ENCODE measurements at regions not wholly inside any gene's neighbourhood (a gene's known extent, or its start where the extent isn't known, plus 50 kb on each side); places are given as distances from the start of the nearest gene placed in this dataset.

DNA sequence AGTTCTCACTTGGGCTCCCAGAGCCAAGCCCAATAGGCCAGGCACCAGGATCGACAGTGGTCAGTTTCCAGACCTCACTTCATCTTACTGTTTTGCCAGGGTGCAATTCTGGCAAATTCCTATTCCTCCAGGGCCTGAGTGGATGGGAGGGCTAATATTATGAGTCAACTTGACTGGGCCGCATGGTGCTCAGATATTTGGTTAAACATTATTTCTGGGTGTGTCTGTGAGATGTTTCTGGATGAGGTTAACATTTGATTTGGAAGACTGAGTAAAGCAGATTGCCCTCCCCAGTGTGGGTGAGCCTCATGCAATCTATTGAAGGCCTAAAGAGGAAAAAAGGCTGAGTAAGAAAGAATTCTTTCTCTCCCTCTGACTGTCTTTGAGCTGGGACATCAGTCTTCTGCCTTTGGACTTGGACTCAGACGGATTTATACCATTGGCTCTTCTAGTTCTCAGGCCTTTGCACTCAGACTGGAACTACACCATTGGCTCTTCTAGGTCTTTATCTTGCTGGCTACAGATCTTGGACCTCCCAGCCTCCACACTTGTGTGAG lies 132.9 kb upstream of the ZBED5 start (continued):
- TF ChIP-seq, protein P1, sequence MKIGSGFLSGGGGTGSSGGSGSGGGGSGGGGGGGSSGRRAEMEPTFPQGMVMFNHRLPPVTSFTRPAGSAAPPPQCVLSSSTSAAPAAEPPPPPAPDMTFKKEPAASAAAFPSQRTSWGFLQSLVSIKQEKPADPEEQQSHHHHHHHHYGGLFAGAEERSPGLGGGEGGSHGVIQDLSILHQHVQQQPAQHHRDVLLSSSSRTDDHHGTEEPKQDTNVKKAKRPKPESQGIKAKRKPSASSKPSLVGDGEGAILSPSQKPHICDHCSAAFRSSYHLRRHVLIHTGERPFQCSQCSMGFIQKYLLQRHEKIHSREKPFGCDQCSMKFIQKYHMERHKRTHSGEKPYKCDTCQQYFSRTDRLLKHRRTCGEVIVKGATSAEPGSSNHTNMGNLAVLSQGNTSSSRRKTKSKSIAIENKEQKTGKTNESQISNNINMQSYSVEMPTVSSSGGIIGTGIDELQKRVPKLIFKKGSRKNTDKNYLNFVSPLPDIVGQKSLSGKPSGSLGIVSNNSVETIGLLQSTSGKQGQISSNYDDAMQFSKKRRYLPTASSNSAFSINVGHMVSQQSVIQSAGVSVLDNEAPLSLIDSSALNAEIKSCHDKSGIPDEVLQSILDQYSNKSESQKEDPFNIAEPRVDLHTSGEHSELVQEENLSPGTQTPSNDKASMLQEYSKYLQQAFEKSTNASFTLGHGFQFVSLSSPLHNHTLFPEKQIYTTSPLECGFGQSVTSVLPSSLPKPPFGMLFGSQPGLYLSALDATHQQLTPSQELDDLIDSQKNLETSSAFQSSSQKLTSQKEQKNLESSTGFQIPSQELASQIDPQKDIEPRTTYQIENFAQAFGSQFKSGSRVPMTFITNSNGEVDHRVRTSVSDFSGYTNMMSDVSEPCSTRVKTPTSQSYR (CRISPR knock-in tag; IDR thresholded peaks at IDR 0.05): no peak
- TF ChIP-seq, protein P2, sequence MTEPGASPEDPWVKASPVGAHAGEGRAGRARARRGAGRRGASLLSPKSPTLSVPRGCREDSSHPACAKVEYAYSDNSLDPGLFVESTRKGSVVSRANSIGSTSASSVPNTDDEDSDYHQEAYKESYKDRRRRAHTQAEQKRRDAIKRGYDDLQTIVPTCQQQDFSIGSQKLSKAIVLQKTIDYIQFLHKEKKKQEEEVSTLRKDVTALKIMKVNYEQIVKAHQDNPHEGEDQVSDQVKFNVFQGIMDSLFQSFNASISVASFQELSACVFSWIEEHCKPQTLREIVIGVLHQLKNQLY (CRISPR knock-in tag; IDR thresholded peaks at IDR 0.05): no peak
- TF ChIP-seq, protein P3, sequence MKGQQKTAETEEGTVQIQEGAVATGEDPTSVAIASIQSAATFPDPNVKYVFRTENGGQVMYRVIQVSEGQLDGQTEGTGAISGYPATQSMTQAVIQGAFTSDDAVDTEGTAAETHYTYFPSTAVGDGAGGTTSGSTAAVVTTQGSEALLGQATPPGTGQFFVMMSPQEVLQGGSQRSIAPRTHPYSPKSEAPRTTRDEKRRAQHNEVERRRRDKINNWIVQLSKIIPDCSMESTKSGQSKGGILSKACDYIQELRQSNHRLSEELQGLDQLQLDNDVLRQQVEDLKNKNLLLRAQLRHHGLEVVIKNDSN (CRISPR knock-in tag; IDR thresholded peaks at IDR 0.05): no peak
- TF ChIP-seq, protein P4, sequence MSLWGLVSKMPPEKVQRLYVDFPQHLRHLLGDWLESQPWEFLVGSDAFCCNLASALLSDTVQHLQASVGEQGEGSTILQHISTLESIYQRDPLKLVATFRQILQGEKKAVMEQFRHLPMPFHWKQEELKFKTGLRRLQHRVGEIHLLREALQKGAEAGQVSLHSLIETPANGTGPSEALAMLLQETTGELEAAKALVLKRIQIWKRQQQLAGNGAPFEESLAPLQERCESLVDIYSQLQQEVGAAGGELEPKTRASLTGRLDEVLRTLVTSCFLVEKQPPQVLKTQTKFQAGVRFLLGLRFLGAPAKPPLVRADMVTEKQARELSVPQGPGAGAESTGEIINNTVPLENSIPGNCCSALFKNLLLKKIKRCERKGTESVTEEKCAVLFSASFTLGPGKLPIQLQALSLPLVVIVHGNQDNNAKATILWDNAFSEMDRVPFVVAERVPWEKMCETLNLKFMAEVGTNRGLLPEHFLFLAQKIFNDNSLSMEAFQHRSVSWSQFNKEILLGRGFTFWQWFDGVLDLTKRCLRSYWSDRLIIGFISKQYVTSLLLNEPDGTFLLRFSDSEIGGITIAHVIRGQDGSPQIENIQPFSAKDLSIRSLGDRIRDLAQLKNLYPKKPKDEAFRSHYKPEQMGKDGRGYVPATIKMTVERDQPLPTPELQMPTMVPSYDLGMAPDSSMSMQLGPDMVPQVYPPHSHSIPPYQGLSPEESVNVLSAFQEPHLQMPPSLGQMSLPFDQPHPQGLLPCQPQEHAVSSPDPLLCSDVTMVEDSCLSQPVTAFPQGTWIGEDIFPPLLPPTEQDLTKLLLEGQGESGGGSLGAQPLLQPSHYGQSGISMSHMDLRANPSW (CRISPR knock-in tag; conservative IDR thresholded peaks at IDR 0.05; ENCODE audit: low read depth): no peak
- TF ChIP-seq FOXP1 (CRISPR knock-in tag; IDR thresholded peaks at IDR 0.05; ENCODE audit: borderline replicate concordance) (no peak), SMAD4 (CRISPR knock-in tag; IDR thresholded peaks at IDR 0.05) (no peak)

DNA sequence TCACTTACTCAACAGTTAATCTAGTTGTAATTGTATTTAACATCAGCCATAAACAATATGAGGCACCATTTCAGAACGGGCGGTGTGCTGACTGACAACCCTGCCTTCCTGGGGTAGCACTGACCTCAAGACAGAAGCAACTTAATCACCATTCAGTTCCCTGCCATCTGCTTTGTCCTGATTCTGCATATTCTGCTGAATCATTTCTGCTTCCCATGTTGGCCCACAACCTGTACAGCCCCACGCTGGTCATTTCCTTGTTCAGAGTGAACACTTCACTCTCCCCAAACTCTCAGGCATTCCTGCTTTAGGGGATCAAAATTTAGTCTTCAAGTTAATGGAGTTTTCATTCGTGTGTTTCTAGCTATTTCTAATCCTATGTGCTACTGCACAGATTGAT lies 132.3 kb upstream of the ZBED5 start:
- Mint-ChIP-seq H3K4me1 (peaks cover 10% of the 10 kb centered on the region), H3K27me3 (ENCODE audit: low read depth) (no peaks in the 10 kb centered on the region), H3K9me3 (peaks cover 7% of the 10 kb centered on the region), H3K4me3 (no peak overlapping the region), H3K27ac (no peak overlapping the region), H3K36me3 (peaks cover 5% of the 10 kb centered on the region)
- ATAC-seq (no peak), DNase-seq (ENCODE audit: low spot score) (no peak)
- ChIA-PET CTCF (interaction anchor here (2.1 kb wide), 1 partner anchor 12 kb away, joined by 6 read pairs; no protein-coding TSS in a partner anchor), POLR2A (no interaction called here)
- no peak for TF ChIP-seq SOX15 (CRISPR knock-in tag; IDR thresholded peaks at IDR 0.05)
- TF ChIP-seq ZNF416 (CRISPR knock-in tag; IDR thresholded peaks at IDR 0.05): no peak
- no peak for TF ChIP-seq NFYB (CRISPR knock-in tag; conservative IDR thresholded peaks at IDR 0.05; ENCODE audit: low read depth)
- no peak for TF ChIP-seq MYBL2 (CRISPR knock-in tag; IDR thresholded peaks at IDR 0.05)
- TF ChIP-seq NFATC4 (CRISPR knock-in tag; IDR thresholded peaks at IDR 0.05): no peak
- TF ChIP-seq EMX1 (CRISPR knock-in tag; IDR thresholded peaks at IDR 0.05): no peak
- TF ChIP-seq, protein P2 (CRISPR knock-in tag; IDR thresholded peaks at IDR 0.05): no peak
- TF ChIP-seq NR2C2 (CRISPR knock-in tag; IDR thresholded peaks at IDR 0.05): no peak
- no peak for TF ChIP-seq JAZF1 (CRISPR knock-in tag; IDR thresholded peaks at IDR 0.05)
- TF ChIP-seq SMAD3 (CRISPR knock-in tag; IDR thresholded peaks at IDR 0.05; ENCODE audit: borderline replicate concordance): no peak
- TF ChIP-seq ZNF263 (CRISPR knock-in tag; IDR thresholded peaks at IDR 0.05; ENCODE audit: low read depth): no peak
- TF ChIP-seq ZNF138 (CRISPR knock-in tag; conservative IDR thresholded peaks at IDR 0.05): no peak
- TF ChIP-seq, protein P5, sequence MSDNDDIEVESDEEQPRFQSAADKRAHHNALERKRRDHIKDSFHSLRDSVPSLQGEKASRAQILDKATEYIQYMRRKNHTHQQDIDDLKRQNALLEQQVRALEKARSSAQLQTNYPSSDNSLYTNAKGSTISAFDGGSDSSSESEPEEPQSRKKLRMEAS (CRISPR knock-in tag; IDR thresholded peaks at IDR 0.05): no peak
- no peak for TF ChIP-seq FOXK1 (CRISPR knock-in tag; IDR thresholded peaks at IDR 0.05)
- no peak for TF ChIP-seq TCF7 (CRISPR knock-in tag; IDR thresholded peaks at IDR 0.05; ENCODE audit: low read depth)
- TF ChIP-seq, protein P6, sequence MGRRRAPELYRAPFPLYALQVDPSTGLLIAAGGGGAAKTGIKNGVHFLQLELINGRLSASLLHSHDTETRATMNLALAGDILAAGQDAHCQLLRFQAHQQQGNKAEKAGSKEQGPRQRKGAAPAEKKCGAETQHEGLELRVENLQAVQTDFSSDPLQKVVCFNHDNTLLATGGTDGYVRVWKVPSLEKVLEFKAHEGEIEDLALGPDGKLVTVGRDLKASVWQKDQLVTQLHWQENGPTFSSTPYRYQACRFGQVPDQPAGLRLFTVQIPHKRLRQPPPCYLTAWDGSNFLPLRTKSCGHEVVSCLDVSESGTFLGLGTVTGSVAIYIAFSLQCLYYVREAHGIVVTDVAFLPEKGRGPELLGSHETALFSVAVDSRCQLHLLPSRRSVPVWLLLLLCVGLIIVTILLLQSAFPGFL (CRISPR knock-in tag; IDR thresholded peaks at IDR 0.05; ENCODE audit: borderline replicate concordance): no peak
- no peak for TF ChIP-seq MXD4 (CRISPR knock-in tag; IDR thresholded peaks at IDR 0.05; ENCODE audit: borderline replicate concordance)
- no peak for TF ChIP-seq ESRRA (CRISPR knock-in tag; IDR thresholded peaks at IDR 0.05; ENCODE audit: borderline replicate concordance)
- TF ChIP-seq, protein P7, sequence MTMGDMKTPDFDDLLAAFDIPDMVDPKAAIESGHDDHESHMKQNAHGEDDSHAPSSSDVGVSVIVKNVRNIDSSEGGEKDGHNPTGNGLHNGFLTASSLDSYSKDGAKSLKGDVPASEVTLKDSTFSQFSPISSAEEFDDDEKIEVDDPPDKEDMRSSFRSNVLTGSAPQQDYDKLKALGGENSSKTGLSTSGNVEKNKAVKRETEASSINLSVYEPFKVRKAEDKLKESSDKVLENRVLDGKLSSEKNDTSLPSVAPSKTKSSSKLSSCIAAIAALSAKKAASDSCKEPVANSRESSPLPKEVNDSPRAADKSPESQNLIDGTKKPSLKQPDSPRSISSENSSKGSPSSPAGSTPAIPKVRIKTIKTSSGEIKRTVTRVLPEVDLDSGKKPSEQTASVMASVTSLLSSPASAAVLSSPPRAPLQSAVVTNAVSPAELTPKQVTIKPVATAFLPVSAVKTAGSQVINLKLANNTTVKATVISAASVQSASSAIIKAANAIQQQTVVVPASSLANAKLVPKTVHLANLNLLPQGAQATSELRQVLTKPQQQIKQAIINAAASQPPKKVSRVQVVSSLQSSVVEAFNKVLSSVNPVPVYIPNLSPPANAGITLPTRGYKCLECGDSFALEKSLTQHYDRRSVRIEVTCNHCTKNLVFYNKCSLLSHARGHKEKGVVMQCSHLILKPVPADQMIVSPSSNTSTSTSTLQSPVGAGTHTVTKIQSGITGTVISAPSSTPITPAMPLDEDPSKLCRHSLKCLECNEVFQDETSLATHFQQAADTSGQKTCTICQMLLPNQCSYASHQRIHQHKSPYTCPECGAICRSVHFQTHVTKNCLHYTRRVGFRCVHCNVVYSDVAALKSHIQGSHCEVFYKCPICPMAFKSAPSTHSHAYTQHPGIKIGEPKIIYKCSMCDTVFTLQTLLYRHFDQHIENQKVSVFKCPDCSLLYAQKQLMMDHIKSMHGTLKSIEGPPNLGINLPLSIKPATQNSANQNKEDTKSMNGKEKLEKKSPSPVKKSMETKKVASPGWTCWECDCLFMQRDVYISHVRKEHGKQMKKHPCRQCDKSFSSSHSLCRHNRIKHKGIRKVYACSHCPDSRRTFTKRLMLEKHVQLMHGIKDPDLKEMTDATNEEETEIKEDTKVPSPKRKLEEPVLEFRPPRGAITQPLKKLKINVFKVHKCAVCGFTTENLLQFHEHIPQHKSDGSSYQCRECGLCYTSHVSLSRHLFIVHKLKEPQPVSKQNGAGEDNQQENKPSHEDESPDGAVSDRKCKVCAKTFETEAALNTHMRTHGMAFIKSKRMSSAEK (CRISPR knock-in tag; IDR thresholded peaks at IDR 0.05; ENCODE audit: borderline replicate concordance): no peak
